Epithelial cell of prostate (primary cell): ENCODE measurements at regions not wholly inside any gene's neighbourhood (a gene's known extent, or its start where the extent isn't known, plus 50 kb on each side); places are given as distances from the start of the nearest gene placed in this dataset.
A peak's percentile ranks its signal among the peaks of the same experiment; 100 is the strongest.
"Not testable (repeated sequence)": the region's sequence is repeated elsewhere in the genome, so short reads cannot be mapped to it uniquely, and the experiment has no call there.

Experiments
- DNase-seq: peaks from one replicate; pipeline ENCODE4 v3.0.0-alpha.2; 2011; ENCODE audit warnings: low read depth, low spot score
- H3K27ac ChIP-seq: fragments of 450-650 bp; 2 replicates; pipeline ENCODE4 v1.5.1; 2017; ENCODE audit warnings: mild to moderate bottlenecking

DNA sequence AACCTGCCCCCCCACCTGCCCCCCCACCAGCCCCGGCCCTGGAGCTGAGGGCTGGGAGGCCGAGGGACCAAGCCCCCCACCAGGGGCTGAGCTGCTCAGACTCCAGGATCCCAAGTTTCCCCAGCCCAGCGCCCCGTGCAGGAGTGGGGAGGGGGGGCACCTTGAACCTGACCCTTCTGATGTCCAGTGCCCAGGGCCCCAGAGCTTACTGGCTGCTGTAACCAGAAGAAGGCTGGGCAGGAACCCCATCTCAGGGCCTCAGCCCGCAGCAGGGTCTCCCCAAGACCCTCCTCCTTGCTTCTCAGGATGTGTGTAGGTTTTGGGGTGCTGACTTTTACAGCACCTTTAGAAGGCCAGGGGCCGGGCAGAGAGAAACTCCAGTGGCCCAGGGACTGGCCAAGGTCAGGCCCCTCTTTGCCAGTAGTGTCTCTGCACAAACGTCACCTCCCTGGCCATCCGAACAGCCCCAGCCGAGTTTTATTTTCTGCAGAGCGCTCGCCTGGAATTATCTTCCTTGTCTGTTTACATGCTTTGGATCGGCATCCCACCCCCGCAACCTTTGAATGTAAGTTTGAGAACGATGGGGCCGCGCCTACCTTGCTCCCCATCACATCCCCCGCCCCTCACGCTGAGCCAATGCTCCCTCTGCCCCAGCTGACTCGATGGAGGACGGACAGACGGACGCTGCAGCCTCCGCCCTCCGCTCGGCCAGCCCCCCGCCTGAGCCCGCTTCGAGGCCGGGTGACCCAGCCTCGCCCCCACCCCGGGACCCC, 70.1 kb upstream of the CASZ1 start:
- no peak overlapping the region for H3K27ac ChIP-seq
- DNase-seq, result no peak

DNA sequence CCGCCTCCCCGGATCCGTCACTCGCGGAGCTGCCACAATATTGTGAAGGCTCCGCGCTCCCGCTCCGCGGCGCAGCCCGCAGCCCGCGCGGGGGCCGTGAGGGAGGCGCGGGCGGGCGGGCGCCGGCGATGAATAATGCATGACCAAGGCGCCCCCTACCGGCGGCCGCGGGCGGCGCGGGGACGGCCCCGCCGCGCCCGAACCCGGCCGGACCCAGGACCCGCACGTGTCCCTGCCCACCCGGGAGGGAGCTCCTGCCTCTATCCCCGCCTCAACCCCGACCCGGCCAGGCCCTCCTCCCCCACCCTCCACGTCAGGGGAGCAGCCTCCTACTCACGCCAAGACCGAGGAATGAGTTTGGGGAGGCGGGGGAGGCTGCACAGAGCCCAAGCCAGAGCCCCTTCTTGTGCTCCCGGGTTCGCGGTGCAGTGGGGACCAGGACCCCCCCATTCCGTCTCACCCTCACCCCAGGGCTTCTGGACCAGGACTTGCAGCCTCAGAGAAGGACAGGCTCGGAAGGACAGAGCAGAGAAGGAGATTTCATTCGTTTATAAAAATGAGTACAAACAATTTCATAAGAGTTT, 70.8 kb upstream of the CASZ1 start:
- no peak for DNase-seq
- no peak overlapping the region for H3K27ac ChIP-seq

DNA sequence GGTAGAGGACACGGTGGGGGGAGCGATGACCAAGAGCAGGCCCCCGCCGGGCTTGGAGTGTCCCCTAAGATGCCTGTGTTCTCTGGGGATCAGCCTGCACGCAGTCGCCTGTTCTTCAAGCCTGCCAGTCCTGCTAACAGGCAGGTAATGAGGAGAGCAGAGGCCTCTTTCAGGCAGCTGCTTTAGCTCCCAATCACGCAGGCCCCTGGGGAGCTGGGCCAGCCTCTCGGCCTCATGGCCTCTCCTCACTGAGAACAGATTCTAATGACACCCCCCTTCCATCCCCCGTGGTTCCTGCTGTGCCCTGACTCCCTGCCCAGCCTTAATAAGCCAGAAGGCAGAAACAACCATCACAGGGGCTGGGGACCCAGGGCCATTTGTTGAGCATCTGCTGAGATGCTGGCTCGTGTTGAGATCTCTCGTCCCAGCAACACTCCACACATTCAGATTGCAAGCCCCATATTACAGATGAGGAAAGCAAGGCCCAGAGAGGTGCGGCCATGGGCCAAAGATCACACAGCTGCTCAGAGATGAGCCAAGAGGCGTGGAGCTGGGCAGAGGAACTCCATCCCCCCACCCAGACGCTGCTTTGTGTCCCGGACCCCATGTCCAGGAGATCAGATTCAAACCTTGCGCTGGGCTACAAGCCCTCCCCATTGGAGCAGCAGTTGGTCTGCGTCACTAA, 71.6 kb upstream of the CASZ1 start:
- H3K27ac ChIP-seq, result no peak overlapping the region
- DNase-seq, result no peak

DNA sequence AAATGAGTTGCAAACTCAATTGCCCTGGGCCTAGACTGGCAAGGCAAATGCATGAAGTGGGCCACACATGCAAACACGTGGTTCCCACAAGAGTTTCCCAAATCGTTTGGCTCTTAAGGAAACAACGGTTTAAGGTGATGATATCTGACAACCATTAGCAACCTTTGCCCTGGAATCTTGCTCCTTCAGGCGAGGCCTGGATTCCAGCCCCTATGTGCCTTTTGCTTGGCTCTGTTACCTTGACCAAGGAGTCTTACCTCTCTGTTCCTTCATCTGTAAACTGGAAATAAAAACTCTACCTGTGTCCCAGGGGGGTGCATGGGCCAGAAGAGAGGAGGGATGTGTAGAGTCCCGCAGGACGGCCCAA, 72.1 kb upstream of the CASZ1 start:
- no peak for DNase-seq

DNA sequence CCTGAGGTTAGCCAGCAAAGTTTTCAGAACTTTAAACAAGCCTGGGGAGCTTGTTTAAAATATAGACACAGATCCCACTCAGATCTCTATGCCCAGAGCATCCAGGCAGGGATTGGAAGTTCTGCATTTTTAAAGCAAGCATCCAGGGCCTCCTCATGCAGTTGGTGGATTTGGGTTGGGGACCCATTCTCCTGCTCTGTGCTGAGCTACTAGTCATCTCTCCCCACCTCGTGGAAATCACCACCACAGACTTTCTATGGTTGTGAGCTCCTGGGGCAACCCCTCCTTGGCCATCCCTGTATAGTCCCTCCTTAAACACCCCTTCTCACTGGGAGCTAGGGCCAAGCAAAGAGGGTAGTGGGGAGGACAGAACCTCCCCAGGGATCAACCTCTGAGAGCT, 73.5 kb upstream of the CASZ1 start:
- no peak for DNase-seq

More for the DNA sequence above, 72.1 kb upstream of the CASZ1 start:
- H3K27ac ChIP-seq, result no peak overlapping the region

DNA sequence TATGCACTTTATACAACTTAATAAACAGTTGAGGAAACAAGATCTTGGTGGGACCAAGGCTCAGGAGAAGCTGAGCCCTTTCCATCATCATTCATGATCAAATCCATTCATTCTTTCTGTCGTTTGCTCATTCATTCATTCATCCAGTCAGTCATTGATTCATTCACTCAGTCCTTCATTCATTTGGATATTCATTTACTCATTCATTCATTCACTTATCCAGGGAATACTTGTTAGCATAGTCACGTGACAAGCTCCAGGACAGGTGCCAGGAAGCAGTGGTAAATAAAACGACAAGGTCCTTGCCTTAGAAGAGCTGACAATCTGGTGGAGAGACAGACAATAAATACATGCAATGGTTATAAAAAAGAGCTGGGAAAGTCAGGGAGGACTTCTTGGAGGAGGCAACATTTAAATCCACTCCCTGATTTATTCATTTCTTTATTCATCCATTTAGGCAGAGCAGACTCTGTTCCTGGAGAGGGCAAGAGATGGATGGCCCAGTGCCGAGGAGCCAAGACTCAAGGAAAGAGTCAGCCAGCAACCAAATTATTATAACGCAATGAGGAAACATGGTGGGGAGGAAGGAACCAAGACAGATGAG, 74.1 kb upstream of the CASZ1 start:
- H3K27ac ChIP-seq, result no peak overlapping the region
- DNase-seq, result no peak

More for the DNA sequence above, 73.5 kb upstream of the CASZ1 start:
- no peak overlapping the region for H3K27ac ChIP-seq

DNA sequence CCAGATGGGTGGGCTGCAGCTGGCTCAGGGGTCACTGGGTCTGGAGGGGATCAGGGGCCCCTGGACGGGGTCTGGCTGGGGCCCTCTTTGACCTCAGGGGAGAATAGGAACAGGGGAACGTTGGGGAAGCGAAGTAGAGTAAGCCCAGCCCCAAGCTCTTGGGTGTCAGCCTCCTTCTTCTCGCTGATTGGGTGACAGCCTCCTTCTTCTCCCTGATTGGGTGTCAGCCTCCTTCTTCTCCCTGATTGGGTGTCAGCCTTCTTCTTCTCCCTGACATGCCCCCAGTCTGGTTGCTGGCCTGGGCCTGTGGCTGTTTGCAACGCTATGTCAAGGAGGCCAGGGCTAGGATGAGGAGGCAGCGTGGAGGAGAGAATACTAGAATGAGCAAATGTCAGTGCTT, 76.7 kb upstream of the CASZ1 start:
- DNase-seq, result no peak
- no peak overlapping the region for H3K27ac ChIP-seq

DNA sequence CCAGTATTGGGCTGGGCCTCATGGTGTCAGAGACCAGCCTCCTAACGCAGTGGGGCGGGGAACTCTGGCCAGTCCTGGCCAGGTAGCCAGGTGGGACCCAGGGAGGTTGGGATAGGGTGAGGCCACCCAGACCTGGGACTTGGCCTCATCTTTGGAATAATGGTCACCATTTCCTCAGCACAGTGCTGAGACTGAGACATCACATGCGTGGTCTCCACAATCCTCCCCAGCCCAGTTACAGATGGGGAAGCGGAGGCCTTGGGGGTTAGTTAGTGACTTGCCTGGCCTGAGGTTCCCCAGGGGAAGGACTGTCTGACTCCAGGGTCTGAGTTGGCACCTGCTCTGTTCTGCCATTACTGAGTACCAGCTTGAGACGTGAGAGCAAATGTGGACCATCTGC, 77.9 kb upstream of the CASZ1 start:
- no peak for DNase-seq
- no peak overlapping the region for H3K27ac ChIP-seq

DNA sequence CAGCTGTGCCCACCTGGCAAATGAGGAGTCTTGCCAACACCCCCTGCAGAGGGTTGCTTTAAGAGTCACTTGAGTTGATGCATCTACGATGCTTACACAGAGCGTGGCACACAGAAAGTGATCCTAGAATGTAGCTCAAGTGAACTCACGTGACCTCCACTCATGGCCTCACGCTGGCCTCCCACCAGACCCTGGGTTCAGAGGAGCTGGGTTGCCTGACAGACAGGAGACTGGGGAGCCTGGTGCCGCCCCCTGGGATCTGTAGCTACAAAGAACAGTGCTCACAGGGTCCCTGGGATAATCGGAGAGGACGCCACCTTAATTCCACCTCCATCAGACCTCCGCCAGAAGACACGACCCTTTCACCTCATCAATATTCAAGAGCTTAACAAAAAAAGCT, 81.4 kb upstream of the CASZ1 start:
- H3K27ac ChIP-seq, result no peak overlapping the region
- no peak for DNase-seq

DNA sequence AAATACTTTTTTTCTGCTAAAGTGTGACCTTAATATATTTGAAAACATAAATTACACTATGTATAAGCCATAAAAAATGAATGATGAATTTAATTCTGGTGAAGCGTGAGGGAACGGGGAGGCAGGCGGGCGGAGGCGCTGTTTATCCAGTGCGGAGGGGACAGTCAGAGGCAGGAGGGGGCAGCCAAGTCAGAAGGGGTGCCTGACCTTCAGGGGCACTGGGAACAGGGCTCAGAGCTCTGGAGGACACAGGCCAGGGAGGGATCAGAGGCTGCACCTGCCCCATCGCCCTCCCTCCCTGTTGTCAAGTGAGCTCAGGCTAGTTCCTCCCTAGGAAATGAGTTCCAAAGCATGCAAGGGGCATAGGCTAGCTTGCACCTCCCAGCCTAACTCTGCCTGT, 82.0 kb upstream of the CASZ1 start:
- no peak for DNase-seq
- no peak overlapping the region for H3K27ac ChIP-seq

DNA sequence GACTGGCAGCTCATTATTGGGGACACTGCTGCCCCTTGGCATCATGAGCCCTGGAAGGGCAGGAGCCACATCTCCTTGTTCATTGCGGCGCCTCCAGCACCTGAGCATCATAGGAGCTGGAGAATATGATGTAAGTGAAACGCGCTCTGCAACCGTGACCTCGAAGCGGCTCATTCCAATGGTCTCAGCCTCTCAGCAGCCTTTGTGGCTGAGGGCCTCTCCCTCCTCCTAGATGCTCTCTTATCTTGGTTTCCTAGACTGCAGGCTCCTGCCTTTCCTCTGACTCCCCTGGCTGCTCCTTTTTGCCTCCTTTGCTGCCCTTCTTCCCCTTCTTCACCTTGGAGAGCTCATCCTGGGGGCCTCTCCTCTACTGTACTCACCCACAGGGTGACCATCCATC, 83.6 kb upstream of the CASZ1 start:
- no peak overlapping the region for H3K27ac ChIP-seq
- DNase-seq, result no peak

DNA sequence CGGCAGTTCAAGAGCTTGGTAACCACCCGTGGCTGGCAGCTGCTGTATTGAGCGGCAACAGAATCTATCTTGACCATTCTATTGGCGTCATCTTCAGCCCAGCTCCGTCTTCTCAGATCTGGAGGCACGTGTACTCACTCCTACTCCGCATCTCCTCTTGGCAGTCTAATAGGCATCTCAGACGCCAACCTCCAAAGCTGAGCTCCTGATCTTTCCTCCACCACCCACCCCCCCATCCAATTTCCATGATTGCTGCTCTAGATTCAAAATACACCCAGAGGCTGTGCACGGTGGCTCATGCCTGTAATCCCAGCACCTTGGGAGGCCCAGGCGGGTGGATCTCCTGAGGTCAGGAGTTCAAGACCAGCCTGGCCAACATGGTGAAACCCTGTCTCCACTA, 84.6 kb upstream of the CASZ1 start:
- no peak overlapping the region for H3K27ac ChIP-seq
- DNase-seq, result no peak

DNA sequence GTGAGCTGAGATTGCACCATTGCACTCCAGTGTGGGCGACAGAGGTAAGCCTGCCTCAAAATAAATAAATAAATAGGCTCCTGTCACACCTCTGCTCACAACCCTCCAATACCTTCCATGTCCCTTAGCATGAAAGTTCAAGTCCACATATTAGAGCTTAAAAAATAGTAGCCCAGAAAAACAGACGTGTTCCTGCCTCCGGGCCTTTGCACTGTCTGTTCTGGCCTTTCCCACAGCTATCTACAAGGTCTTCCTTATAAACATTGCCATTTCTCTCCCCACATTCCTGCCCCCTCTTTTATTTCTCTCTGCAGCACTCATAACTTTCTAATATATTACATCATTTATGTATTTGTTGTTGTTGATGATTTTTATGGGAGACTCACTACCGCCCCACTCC, 85.6 kb upstream of the CASZ1 start:
- H3K27ac ChIP-seq, result no peak overlapping the region
- DNase-seq, result no peak

DNA sequence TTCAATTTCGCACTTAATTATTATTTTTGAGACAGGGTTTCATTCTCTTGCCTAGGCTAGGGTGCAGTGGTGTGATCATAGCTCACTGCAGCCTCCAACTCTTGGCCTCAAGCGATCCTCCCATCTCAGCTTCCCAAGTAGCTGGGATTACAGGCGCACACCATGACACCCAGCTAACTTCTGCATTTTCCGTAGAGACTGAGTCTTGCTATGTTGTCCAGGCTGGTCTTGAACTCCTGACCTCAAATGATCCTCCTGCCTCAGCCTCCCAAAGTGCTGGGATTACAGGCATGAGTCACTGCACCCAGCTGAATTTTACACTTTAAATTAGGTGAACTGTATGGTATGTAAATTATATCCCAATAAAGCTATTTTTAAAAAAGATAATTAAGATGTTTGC, 90.6 kb upstream of the CASZ1 start:
- not testable (repeated sequence) for H3K27ac ChIP-seq, DNase-seq

DNA sequence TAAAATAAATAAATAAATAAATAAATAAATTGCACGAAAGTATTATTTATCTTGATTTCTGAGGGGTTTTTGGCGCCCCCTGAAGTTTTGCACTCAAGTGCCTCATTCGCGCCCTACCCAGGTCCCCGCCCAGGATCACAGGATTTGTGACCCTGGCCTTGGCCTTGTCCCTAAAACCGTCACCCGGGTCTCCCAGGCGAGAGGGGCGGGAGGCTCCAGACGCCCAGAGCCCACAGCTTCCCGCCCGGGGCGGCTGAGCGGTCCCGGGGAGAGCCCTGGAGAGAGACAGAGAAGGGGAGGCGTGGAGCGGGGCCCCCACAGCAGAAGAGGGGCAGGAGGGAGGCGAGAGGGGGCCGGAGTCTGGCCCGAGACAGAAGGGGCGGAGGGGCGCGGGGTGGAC, 91.8 kb upstream of the CASZ1 start:
- DNase-seq, result no peak
- H3K27ac ChIP-seq, result no peak overlapping the region

DNA sequence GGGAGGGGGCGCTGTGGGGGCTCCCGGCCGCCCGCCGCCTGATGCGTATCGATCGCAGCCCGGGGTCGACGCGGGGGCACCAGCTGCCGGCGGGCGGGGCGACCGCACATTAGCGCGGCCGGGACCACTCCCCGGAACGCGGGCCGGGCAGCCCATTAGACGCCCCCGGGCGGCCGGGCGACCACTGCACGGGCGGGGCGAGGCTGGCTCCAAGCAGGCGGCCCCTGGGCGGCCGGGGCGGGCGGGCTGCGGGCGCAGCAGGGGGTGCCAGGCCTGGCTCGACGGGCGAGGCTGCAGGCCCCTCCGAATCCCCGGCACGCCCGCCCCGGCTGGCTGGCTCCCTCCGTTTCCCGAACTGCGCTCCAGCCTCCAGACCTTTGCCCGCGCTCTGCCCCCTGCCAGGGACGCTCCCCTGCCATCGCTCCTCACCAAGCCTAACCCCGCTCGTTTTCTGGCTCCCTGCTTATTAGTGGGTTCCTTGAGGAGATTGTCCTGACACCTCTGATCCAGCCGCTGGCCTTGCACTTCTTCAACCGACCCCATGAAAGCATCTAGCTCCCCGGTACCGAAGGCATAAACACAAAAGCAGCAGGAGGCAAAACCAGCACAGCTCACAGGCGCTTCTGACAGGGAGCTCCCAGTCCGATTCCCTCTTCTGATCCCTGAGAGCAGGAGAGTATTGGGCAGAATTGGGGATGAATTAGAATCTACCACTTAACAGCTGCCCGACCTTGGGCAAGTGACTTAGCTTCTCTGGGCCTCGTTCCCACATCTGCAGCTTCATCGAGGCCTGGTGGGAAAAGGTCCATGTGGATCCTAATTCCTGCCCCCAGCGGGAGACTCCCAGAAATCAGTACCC, 92.6 kb upstream of the CASZ1 start:
- no peak overlapping the region for H3K27ac ChIP-seq

DNA sequence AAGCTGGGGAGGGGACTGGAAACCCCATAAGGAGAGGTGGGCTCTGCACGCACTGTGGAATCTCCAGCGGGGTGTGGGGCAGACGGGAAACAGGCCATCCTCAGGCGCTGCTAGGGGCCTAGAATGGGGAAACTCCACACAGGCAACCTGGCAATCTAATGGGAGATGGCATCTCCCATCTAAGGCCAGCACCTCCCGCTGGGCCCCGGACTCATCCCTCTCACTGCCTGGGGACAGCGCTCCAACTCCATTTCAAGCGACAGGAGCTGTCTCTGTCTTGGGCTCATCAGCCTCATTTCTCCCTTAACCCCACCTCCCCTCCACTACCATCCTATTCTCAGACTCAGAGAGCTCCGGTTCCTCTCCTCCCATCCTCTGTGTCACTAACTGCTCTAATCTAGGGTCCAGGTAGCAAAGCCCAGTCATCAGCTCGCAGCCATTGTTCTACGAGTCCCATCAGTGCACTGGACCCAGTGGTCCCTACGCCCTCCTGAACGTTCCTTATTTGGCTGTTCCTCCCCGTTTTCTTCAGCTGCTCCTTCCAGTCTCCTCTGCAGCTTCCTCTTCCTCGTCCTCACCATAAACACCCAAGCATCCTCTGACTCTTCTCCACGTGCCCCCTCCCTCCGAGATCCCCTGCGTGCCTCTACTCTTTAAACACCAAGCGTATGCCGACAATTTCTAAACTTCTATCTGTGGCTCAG, 93.4 kb upstream of the CASZ1 start:
- no peak for DNase-seq

More for the DNA sequence above, 92.6 kb upstream of the CASZ1 start:
- no peak for DNase-seq

DNA sequence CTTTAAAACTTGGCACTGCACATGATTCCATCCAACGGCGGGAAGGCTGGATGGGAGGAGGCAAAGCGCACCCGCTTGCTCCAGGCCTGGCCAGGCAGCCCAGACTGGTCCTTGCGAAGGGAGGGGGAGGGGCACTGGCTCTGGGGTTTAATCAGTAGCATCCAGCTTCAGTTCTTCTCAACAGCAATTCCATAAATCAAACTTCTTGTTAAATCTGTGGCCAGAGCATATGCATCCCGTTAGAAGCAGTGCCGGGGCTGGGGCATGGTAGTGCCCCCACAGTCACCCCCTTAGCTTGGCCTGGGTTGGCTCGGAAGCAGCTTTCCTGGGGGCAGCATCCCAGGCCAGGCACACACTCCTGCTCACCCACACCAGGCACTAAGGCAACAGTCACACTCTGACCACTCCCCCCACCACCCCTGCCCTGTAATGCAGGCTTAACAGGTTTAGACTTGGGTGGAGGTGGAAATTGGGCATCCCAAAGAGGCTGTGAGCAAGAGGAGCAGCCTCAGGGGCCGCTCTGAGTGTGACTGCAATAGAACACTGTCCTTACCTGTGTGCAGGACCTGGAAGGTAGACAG, 94.1 kb upstream of the CASZ1 start:
- peak; percentile 53 for DNase-seq
- peak overlapping the region; percentile 37 for H3K27ac ChIP-seq

More for the DNA sequence above, 93.4 kb upstream of the CASZ1 start:
- H3K27ac ChIP-seq, result no peak overlapping the region

DNA sequence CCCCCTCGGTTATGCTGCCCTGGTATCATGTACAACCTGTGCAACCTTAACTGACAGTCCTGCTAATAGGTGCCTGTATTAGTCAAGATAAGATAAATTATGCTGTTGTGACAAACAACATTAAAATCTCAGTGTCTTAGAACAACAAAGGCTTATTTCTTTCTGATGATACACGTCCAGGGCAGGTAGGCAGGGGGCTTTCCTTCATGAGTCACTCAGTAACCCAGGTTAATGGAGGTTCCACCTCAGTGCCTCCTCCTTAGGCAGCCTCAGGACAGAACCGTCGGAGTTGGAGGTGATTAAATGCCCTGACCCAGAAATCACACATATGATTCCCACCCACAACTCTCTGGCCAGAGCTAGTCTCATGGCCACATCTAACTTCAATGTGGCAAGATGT, 94.6 kb upstream of the CASZ1 start:
- no peak for DNase-seq
- peak overlapping the region; percentile 37 for H3K27ac ChIP-seq
